GM12874 (cell line): ENCODE measurements at regions not wholly inside any gene's neighbourhood (a gene's known extent, or its start where the extent isn't known, plus 50 kb on each side); places are given as distances from the start of the nearest gene placed in this dataset.

Experiments
- CTCF ChIP-seq: IDR thresholded peaks from 2 replicates; pipeline ENCODE4 v1.5.1; 2011; ENCODE audit warnings: low read depth, mild to moderate bottlenecking, control low read depth, low read length, moderate library complexity; ENCODE audit not compliant: insufficient read depth

- TF ChIP-seq CTCF = no peak
Observed at GRCh38 chr13:84208246-84208910, 326.1 kb upstream of the SLITRK1 start.

- no peak for TF ChIP-seq CTCF
Observed at GRCh38 chr13:84207509-84207908, 325.2 kb upstream of the SLITRK1 start.

- TF ChIP-seq CTCF = no peak
Observed at GRCh38 chr13:84200971-84201370, 318.7 kb upstream of the SLITRK1 start.

- no peak for TF ChIP-seq CTCF
Observed at GRCh38 chr13:84192125-84192524, 309.9 kb upstream of the SLITRK1 start.

GRCh38 chr13:84191139-84191538 lies 308.9 kb upstream of the SLITRK1 start:
- TF ChIP-seq CTCF = no peak

GRCh38 chr13:84187626-84188025 lies 305.4 kb upstream of the SLITRK1 start:
- TF ChIP-seq CTCF = no peak

- no peak for TF ChIP-seq CTCF
Observed at GRCh38 chr13:84139561-84140158, 257.4 kb upstream of the SLITRK1 start.
